Colonic mucosa (tissue), 4 donors: ENCODE measurements at regions not wholly inside any gene's neighbourhood (a gene's known extent, or its start where the extent isn't known, plus 50 kb on each side); places are given as distances from the start of the nearest gene placed in this dataset.

Experiments
- DNase-seq: peaks from one replicate; pipeline ENCODE4 v3.0.0-alpha.2; 2020
- H3K27ac ChIP-seq: fragments of 200-600 bp; one replicate; pipeline ENCODE4 v1.8.0; 2021
- H3K27me3 ChIP-seq: fragments of 200-600 bp; one replicate; pipeline ENCODE4 v1.8.0; 2021
- H3K36me3 ChIP-seq: fragments of 200-600 bp; one replicate; pipeline ENCODE4 v1.8.0; 2021
- H3K4me1 ChIP-seq: fragments of 200-600 bp; one replicate; pipeline ENCODE4 v1.8.0; 2021; ENCODE audit warnings: mild to moderate bottlenecking
- H3K4me3 ChIP-seq: fragments of 200-600 bp; one replicate; pipeline ENCODE4 v1.8.0; 2021
- H3K9ac ChIP-seq, 2 donors: one replicate each; pipeline ENCODE4 v1.7.0; 2013; ENCODE audit warnings: control low read depth in 2 of 2, low read depth in 2 of 2, low read length in 2 of 2
- H3K9me3 ChIP-seq: fragments of 200-600 bp; one replicate; pipeline ENCODE4 v1.8.0; 2021
- intact Hi-C: fragments of 100-400 bp; cut with DNase I; formaldehyde crosslinking; loops from one replicate; pipeline ENCODE4 v1.14.1; 2022
- TF ChIP-seq, protein P1 (sequence below): fragments of 200-600 bp; IDR thresholded peaks from one replicate; pipeline ENCODE4 v1.8.0; 2022; ENCODE audit warnings: antibody characterized with exemption, mild to moderate bottlenecking
- donor health status: healthy.
- donor health status: DM: no; HTN: no; CAD: no.
- donor health status: DM: no; HTN: no; CAD: no.

DNA sequence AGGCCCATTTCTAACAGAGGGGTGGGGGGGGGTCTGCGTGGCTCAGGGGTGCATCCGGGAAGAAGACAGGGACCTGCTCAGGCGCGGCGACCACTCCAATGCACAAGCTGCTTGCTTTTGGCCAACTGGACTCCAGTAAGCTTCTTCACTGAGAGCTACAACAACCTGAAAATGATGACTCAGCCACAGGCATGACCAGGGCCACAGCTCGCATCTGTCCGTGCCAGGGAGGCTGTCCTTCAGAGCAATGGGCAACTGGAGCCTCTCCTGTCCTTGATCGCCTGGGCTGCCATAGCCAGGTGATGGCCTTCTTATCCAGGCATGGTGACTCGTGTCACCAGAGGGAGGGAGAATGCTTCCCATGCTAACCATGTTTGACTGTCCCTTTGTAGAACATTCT is 81.6 kb upstream of the RNF32 start:
- TF ChIP-seq, protein P1, sequence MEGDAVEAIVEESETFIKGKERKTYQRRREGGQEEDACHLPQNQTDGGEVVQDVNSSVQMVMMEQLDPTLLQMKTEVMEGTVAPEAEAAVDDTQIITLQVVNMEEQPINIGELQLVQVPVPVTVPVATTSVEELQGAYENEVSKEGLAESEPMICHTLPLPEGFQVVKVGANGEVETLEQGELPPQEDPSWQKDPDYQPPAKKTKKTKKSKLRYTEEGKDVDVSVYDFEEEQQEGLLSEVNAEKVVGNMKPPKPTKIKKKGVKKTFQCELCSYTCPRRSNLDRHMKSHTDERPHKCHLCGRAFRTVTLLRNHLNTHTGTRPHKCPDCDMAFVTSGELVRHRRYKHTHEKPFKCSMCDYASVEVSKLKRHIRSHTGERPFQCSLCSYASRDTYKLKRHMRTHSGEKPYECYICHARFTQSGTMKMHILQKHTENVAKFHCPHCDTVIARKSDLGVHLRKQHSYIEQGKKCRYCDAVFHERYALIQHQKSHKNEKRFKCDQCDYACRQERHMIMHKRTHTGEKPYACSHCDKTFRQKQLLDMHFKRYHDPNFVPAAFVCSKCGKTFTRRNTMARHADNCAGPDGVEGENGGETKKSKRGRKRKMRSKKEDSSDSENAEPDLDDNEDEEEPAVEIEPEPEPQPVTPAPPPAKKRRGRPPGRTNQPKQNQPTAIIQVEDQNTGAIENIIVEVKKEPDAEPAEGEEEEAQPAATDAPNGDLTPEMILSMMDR = no peak
- H3K4me1 ChIP-seq = no peaks in the 10 kb centered on the region
- H3K27ac ChIP-seq = no peak overlapping the region
- no peaks in the 10 kb centered on the region for H3K9me3 ChIP-seq
- H3K36me3 ChIP-seq = no peaks in the 10 kb centered on the region
- intact Hi-C loops = loop anchor here (10.0 kb wide), 1 partner anchor 206 kb away; no protein-coding TSS in a partner anchor
- DNase-seq = no peak
- no peaks in the 10 kb centered on the region for H3K27me3 ChIP-seq
- H3K9ac ChIP-seq = no peak overlapping the region
- no peak overlapping the region for H3K4me3 ChIP-seq

DNA sequence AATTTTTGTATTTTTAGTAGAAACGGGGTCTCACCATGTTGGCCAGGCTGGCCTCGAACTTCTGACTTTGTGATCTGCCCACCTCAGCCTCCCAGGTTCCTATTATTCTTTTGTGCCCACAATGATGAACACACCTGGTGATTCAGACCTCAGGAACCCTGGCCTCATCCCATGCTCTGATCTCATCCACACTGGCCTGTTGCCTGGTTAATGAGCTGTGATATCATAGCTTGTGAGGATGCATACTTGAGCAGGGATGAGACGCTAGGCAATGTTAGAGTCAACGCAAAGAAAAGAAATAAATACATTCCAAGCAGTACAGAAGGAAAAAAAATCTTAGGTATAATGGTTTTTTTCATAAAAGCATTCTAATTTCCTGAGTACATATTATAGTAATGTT is 82.4 kb upstream of the RNF32 start:
- TF ChIP-seq, protein P1 = no peak
- no peaks in the 10 kb centered on the region for H3K27me3 ChIP-seq
- no peak overlapping the region for H3K9ac ChIP-seq
- intact Hi-C loops = loop anchor here (10.0 kb wide), 1 partner anchor 207 kb away; no protein-coding TSS in a partner anchor
- no peak overlapping the region for H3K4me3 ChIP-seq
- DNase-seq = no peak
- H3K27ac ChIP-seq = no peak overlapping the region
- no peaks in the 10 kb centered on the region for H3K9me3 ChIP-seq
- no peaks in the 10 kb centered on the region for H3K4me1 ChIP-seq
- H3K36me3 ChIP-seq = no peaks in the 10 kb centered on the region

DNA sequence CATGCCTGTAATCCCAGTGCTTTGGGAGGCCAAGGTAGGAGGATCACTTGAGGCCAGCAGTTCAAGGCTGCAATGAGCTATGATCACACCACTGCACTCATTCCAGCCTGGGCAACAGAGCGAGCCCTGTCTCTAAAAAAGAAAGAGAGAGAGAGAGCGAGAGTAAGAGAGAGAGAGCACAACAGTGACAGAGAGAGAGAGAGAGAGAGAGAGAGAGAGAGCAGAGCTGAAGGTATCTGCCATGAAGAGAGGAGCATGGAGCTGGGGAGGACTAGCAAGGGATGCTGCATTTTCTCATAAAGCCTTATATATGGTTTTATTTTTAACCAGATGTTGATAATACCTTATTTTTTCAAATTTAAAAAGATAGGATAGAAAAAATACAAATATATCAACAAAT is 84.5 kb upstream of the RNF32 start:
- Histone ChIP-seq H3K9me3 (no peaks in the 10 kb centered on the region), H3K4me3 (no peak overlapping the region), H3K27ac (no peak overlapping the region), H3K27me3 (no peaks in the 10 kb centered on the region), H3K4me1 (no peaks in the 10 kb centered on the region), H3K9ac (no peak overlapping the region), H3K36me3 (no peaks in the 10 kb centered on the region)
- intact Hi-C loops = loop anchor here (10.0 kb wide), 1 partner anchor 209 kb away; no protein-coding TSS in a partner anchor
- DNase-seq = no peak
- TF ChIP-seq, protein P1 = no peak

DNA sequence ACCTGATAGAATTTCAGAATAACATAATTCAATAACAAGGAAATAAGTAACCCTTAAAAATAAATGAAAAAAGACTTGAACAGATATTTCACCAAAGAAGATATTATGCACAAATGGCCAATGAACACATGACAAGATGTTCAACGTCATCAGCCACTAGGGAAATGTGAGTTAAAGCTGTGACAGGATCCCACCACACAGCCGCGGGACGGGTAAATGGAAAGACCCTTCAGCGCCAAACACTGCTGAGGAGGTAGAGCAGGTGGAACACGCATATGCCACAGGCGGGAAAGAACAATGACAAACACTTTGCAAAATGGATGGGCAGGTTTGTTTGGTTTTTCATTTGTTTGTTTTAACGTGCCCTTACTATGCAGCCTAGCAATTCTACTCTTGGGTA is 86.1 kb upstream of the RNF32 start:
- DNase-seq = no peak
- intact Hi-C loops = loop anchor here (10.0 kb wide), 1 partner anchor 210 kb away; no protein-coding TSS in a partner anchor
- H3K4me3 ChIP-seq = no peak overlapping the region

DNA sequence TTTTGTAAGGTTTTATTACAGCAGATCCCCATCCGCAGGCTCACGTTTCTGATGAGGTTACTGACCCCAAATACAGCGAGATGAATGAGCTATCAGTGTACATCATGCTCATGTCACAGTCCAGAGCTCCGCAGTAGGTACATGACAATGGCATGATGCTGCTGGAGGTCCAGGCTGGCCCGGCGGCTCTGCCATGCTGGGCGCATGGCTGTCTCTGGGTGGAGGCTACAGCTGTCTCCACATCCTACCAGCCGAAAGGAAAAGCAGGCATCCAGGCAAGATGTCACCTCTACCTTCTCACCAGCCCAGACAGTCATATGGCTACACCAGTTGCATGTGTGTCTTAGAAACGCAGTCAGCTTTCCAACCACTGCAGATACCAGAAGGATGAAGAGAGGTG is 90.9 kb upstream of the RNF32 start:
- Histone ChIP-seq H3K4me3 (no peak overlapping the region), H3K9me3 (no peaks in the 10 kb centered on the region), H3K4me1 (no peaks in the 10 kb centered on the region), H3K9ac (no peak overlapping the region), H3K27ac (no peak overlapping the region), H3K36me3 (no peaks in the 10 kb centered on the region), H3K27me3 (no peaks in the 10 kb centered on the region)
- no peak for DNase-seq
- TF ChIP-seq, protein P1 = no peak
- intact Hi-C loops = loop anchor here (10.0 kb wide), 1 partner anchor 215 kb away; no protein-coding TSS in a partner anchor

More for the DNA sequence above, 86.1 kb upstream of the RNF32 start:
- TF ChIP-seq, protein P1 = no peak
- H3K27ac ChIP-seq = no peak overlapping the region
- H3K9me3 ChIP-seq = no peaks in the 10 kb centered on the region
- no peaks in the 10 kb centered on the region for H3K27me3 ChIP-seq
- no peaks in the 10 kb centered on the region for H3K36me3 ChIP-seq
- no peaks in the 10 kb centered on the region for H3K4me1 ChIP-seq
- H3K9ac ChIP-seq = no peak overlapping the region
